Caco-2 (cell line): ENCODE measurements at regions not wholly inside any gene's neighbourhood (a gene's known extent, or its start where the extent isn't known, plus 50 kb on each side); places are given as distances from the start of the nearest gene placed in this dataset.

ENCODE experiments used
- BruUV-seq: library from RNA; stranded (reverse); fragments of 400-500 nt; replicated peaks from 2 replicates; lab custom pipeline; 2021; lab: Mats Ljungman, UMichigan
- CTCF ChIA-PET: fragments of 300-600 bp; sonication (Branson Sonifier 250); formaldehyde crosslinking; loops from one replicate; lab custom pipeline; 2022; ENCODE audit warnings: antibody characterized with exemption; lab: Charles Lee
- POLR2A ChIA-PET: fragments of 300-600 bp; sonication (Branson Sonifier 250); formaldehyde crosslinking; loops from one replicate; lab custom pipeline; 2022; ENCODE audit warnings: antibody characterized with exemption; lab: Charles Lee
- DNase-seq, 2 experiments: peaks; one replicate each; pipeline versions ENCODE4 v3.0.0 to v3.0.0-alpha.2; 2020 to 2022
- H3K27me3 ChIP-seq: replicated peaks from 2 replicates; pipeline ENCODE4 v1.6.0; 2011; ENCODE audit warnings: low read length; ENCODE audit not compliant: control insufficient read depth, insufficient read depth
- H3K36me3 ChIP-seq: 2 replicates; pipeline ENCODE4 v1.5.1; 2011; ENCODE audit warnings: low read length; ENCODE audit not compliant: control insufficient read depth, insufficient read depth
- H3K4me1 ChIP-seq: fragments of 250-450 bp; sonication (Bioruptor Pico); 2 replicates; pipeline ENCODE4 v1.5.1; 2020; ENCODE audit warnings: mild to moderate bottlenecking
- H3K4me3 ChIP-seq: 2 replicates; pipeline ENCODE4 v1.5.1; 2011; ENCODE audit warnings: low read depth, mild to moderate bottlenecking, control low read depth, low read length
- H3K9me3 ChIP-seq: fragments of 250-450 bp; sonication (Bioruptor Pico); 2 replicates; pipeline ENCODE4 v1.5.1; 2020; ENCODE audit warnings: mild to moderate bottlenecking, moderate library complexity
- H3K27ac Mint-ChIP-seq: one replicate; pipeline ENCODE4 v1.8.0; 2022; ENCODE audit warnings: mixed read lengths; ENCODE audit not compliant: unreplicated experiment
- H3K27me3 Mint-ChIP-seq: one replicate; pipeline ENCODE4 v1.8.0; 2022; ENCODE audit warnings: mixed read lengths; ENCODE audit not compliant: insufficient read depth, unreplicated experiment
- H3K36me3 Mint-ChIP-seq: one replicate; pipeline ENCODE4 v1.8.0; 2022; ENCODE audit warnings: mild to moderate bottlenecking, mixed read lengths; ENCODE audit not compliant: insufficient read depth, unreplicated experiment
- H3K4me1 Mint-ChIP-seq: one replicate; pipeline ENCODE4 v1.8.0; 2022; ENCODE audit warnings: low read depth, mixed read lengths; ENCODE audit not compliant: unreplicated experiment
- H3K4me3 Mint-ChIP-seq: one replicate; pipeline ENCODE4 v1.8.0; 2022; ENCODE audit warnings: mild to moderate bottlenecking, moderate library complexity, mixed read lengths; ENCODE audit not compliant: unreplicated experiment
- H3K9me3 Mint-ChIP-seq: one replicate; pipeline ENCODE4 v1.8.0; 2022; ENCODE audit warnings: mixed read lengths; ENCODE audit not compliant: unreplicated experiment
- intact Hi-C: fragments of 100-400 bp; cut with micrococcal nuclease; formaldehyde crosslinking; loops from one replicate; pipeline ENCODE4 v1.10.0; 2022; ENCODE audit not compliant: unreplicated experiment
- TF ChIP-seq, protein P1 (sequence below), 2 experiments: fragments of 200-600 bp in 1 of 2; IDR thresholded peaks; 1 replicate in 1 of 2; 2 replicates in 1 of 2; pipeline versions ENCODE4 v1.5.1 to v1.8.0; 2011 to 2022; ENCODE audit warnings: antibody characterized with exemption in 1 of 2, control low read depth in 1 of 2, inconsistent platforms in 1 of 2, low read depth in 1 of 2, low read length in 1 of 2, mild to moderate bottlenecking in 1 of 2, moderate library complexity in 1 of 2; ENCODE audit not compliant: insufficient read depth in 1 of 2, severe bottlenecking in 1 of 2, unreplicated experiment in 1 of 2

DNA sequence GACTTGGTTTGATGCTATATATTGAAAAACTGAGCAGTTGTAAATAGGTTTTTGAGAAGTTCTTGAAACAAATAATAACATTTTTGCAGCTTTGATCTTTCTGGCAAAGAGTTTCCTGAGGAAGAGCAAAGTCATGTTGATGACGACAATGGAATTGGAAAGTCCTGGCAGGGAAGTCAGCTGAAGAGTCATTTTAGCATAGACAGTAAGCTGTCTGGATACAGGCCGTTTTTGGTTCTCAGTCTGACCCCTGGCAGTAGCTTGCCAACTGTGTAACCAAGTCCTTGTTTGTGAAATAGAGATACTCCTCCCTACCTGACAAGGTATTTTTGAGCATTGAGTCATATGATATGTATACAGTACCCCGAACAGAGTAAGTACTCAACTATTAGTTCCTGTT, 193.3 kb downstream of the C11orf91 start:
- TF ChIP-seq, protein P1, sequence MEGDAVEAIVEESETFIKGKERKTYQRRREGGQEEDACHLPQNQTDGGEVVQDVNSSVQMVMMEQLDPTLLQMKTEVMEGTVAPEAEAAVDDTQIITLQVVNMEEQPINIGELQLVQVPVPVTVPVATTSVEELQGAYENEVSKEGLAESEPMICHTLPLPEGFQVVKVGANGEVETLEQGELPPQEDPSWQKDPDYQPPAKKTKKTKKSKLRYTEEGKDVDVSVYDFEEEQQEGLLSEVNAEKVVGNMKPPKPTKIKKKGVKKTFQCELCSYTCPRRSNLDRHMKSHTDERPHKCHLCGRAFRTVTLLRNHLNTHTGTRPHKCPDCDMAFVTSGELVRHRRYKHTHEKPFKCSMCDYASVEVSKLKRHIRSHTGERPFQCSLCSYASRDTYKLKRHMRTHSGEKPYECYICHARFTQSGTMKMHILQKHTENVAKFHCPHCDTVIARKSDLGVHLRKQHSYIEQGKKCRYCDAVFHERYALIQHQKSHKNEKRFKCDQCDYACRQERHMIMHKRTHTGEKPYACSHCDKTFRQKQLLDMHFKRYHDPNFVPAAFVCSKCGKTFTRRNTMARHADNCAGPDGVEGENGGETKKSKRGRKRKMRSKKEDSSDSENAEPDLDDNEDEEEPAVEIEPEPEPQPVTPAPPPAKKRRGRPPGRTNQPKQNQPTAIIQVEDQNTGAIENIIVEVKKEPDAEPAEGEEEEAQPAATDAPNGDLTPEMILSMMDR (IDR thresholded peaks at IDR 0.05; ENCODE audit: insufficient read depth in 1 of 2, low read depth in 1 of 2, low read length in 1 of 2, severe bottlenecking in 1 of 2, unreplicated experiment in 1 of 2): no peak
- no peaks in the 10 kb centered on the region for H3K4me1 ChIP-seq
- H3K4me3 Mint-ChIP-seq: no peak overlapping the region
- H3K9me3 ChIP-seq: no peaks in the 10 kb centered on the region
- POLR2A ChIA-PET: no interaction called here
- peaks cover 10% of the 10 kb centered on the region for H3K27me3 Mint-ChIP-seq
- CTCF ChIA-PET: no interaction called here
- no peak for DNase-seq
- H3K36me3 ChIP-seq: no peaks in the 10 kb centered on the region
- no peak overlapping the region for H3K4me3 ChIP-seq
- H3K27me3 ChIP-seq: no peaks in the 10 kb centered on the region
- intact Hi-C loops: no loop called here
- BruUV-seq: no TSS peak
- no peaks in the 10 kb centered on the region for H3K9me3 Mint-ChIP-seq
- no peak overlapping the region for H3K27ac Mint-ChIP-seq
- H3K4me1 Mint-ChIP-seq: no peaks in the 10 kb centered on the region
- no peaks in the 10 kb centered on the region for H3K36me3 Mint-ChIP-seq

DNA sequence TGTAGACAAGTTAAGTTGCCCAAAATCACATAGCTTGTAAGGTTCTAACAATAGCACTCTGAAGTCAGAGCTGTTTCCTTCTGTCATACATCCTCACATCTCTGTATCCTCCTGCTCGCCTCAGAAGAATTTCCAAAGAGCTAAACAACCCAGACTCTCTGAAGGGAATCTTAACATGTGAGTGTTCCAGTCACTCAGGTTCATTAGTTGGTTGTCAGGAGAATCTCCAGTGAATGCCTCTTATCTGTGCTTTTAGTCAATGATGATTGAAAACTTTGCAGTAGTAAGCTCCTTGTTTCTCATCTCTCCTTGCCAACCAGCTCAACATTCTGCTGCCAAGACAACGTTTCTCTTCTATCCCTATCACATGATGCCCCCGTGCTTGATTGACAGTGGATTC, 195.5 kb downstream of the C11orf91 start:
- no peaks in the 10 kb centered on the region for H3K9me3 Mint-ChIP-seq
- no peaks in the 10 kb centered on the region for H3K36me3 ChIP-seq
- no TSS peak for BruUV-seq
- H3K4me3 ChIP-seq: no peak overlapping the region
- no peaks in the 10 kb centered on the region for H3K27me3 ChIP-seq
- no peak overlapping the region for H3K27ac Mint-ChIP-seq
- no peaks in the 10 kb centered on the region; the same call in 1 of the 2 replicates for H3K9me3 ChIP-seq
- TF ChIP-seq, protein P1 (IDR thresholded peaks at IDR 0.05; ENCODE audit: insufficient read depth in 1 of 2, low read depth in 1 of 2, low read length in 1 of 2, severe bottlenecking in 1 of 2, unreplicated experiment in 1 of 2): no peak
- DNase-seq: no peak
- POLR2A ChIA-PET: no interaction called here
- intact Hi-C loops: no loop called here
- no peaks in the 10 kb centered on the region for H3K4me1 ChIP-seq
- CTCF ChIA-PET: no interaction called here
- H3K36me3 Mint-ChIP-seq: no peaks in the 10 kb centered on the region
- H3K4me3 Mint-ChIP-seq: no peak overlapping the region
- no peaks in the 10 kb centered on the region for H3K4me1 Mint-ChIP-seq
- H3K27me3 Mint-ChIP-seq: peaks cover 11% of the 10 kb centered on the region

DNA sequence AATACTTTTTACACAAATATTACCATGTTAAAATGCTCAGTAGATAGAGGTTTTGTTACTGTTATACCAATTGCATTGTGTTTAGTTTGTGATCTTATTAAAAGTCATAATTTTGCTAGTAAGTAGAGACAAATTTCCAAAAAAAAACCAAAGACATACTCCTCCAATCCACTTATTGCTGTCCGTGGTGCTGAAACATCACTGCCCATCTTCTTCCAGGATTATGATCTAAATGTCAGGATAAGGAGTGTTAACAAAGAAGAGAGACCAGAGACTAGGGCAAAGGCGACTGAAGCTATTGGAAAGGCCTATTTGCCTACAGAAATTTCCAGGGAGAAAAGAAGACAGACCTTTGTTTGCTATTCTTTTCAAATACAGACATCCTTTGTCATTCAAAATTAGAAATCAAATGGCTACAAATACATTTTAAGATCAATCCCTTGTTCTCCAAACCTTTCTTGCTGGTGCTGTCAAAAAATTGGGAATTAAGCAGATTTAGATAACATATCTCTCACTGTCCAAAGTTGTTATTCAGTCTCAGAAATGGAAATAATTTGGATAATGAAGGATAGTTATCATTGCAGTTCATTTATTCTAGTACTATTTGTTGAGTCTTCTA, 199.7 kb downstream of the C11orf91 start:
- Mint-ChIP-seq H3K4me1 (no peaks in the 10 kb centered on the region), H3K9me3 (no peaks in the 10 kb centered on the region), H3K27ac (no peak overlapping the region), H3K4me3 (no peak overlapping the region), H3K36me3 (no peaks in the 10 kb centered on the region), H3K27me3 (peaks cover 13% of the 10 kb centered on the region)
- Histone ChIP-seq H3K4me3 (no peak overlapping the region), H3K9me3 (no peaks in the 10 kb centered on the region; the same call in 1 of the 2 replicates), H3K4me1 (no peaks in the 10 kb centered on the region), H3K27me3 (no peaks in the 10 kb centered on the region; the same call in 1 of the 2 replicates), H3K36me3 (no peaks in the 10 kb centered on the region)
- intact Hi-C loops: no loop called here
- ChIA-PET POLR2A (no interaction called here), CTCF (no interaction called here)
- TF ChIP-seq, protein P1 (IDR thresholded peaks at IDR 0.05; ENCODE audit: insufficient read depth in 1 of 2, low read depth in 1 of 2, low read length in 1 of 2, severe bottlenecking in 1 of 2, unreplicated experiment in 1 of 2): no peak
- no TSS peak for BruUV-seq
- peak in 1 of 2 experiments; percentile 59 for DNase-seq
